Endothelial cell (in vitro differentiated cells): ENCODE measurements at regions not wholly inside any gene's neighbourhood (a gene's known extent, or its start where the extent isn't known, plus 50 kb on each side); places are given as distances from the start of the nearest gene placed in this dataset.
"Not testable (repeated sequence)": the region's sequence is repeated elsewhere in the genome, so short reads cannot be mapped to it uniquely, and the experiment has no call there.

Source experiments
- DNase-seq: peaks from one replicate; pipeline ENCODE4 v3.0.0; 2021; ENCODE audit warnings: low spot score
- H3K27ac Mint-ChIP-seq: one replicate; pipeline ENCODE4 v1.8.0; 2021; ENCODE audit warnings: mixed read lengths, inconsistent platforms; ENCODE audit not compliant: unreplicated experiment
- H3K27me3 Mint-ChIP-seq: one replicate; pipeline ENCODE4 v1.8.0; 2021; ENCODE audit warnings: mild to moderate bottlenecking, moderate library complexity, mixed read lengths, inconsistent platforms; ENCODE audit not compliant: unreplicated experiment
- H3K36me3 Mint-ChIP-seq: one replicate; pipeline ENCODE4 v1.8.0; 2021; ENCODE audit warnings: mild to moderate bottlenecking, low read depth, mixed read lengths, inconsistent platforms; ENCODE audit not compliant: unreplicated experiment
- H3K4me1 Mint-ChIP-seq: one replicate; pipeline ENCODE4 v1.8.0; 2021; ENCODE audit warnings: mild to moderate bottlenecking, mixed read lengths, inconsistent platforms; ENCODE audit not compliant: unreplicated experiment
- H3K4me3 Mint-ChIP-seq: one replicate; pipeline ENCODE4 v1.8.0; 2021; ENCODE audit warnings: mild to moderate bottlenecking, mixed read lengths, inconsistent platforms; ENCODE audit not compliant: unreplicated experiment
- H3K9me3 Mint-ChIP-seq: one replicate; pipeline ENCODE4 v1.8.0; 2021; ENCODE audit warnings: mixed read lengths, inconsistent platforms; ENCODE audit not compliant: unreplicated experiment
- CTCF ChIP-seq: fragments of 200-600 bp; sonication (generic); IDR thresholded peaks from one replicate; pipeline ENCODE4 v1.5.0; 2021; ENCODE audit warnings: antibody characterized with exemption; ENCODE audit not compliant: unreplicated experiment

GRCh38 chr21:29431178-29431577 lies 132.5 kb downstream of the BACH1 start:
- no peak for TF ChIP-seq CTCF
- no peak for DNase-seq
- H3K27me3 Mint-ChIP-seq: peaks cover 4% of the 10 kb centered on the region
- no peak overlapping the region for H3K4me3 Mint-ChIP-seq
- H3K9me3 Mint-ChIP-seq: no peaks in the 10 kb centered on the region
- no peaks in the 10 kb centered on the region for H3K36me3 Mint-ChIP-seq
- no peak overlapping the region for H3K27ac Mint-ChIP-seq
- H3K4me1 Mint-ChIP-seq: peaks cover 16% of the 10 kb centered on the region

GRCh38 chr21:29431680-29432079 lies 133.0 kb downstream of the BACH1 start:
- H3K4me3 Mint-ChIP-seq: no peak overlapping the region
- TF ChIP-seq CTCF: no peak
- peaks cover 4% of the 10 kb centered on the region for H3K27me3 Mint-ChIP-seq
- no peaks in the 10 kb centered on the region for H3K36me3 Mint-ChIP-seq
- no peak overlapping the region for H3K27ac Mint-ChIP-seq
- peaks cover 21% of the 10 kb centered on the region for H3K4me1 Mint-ChIP-seq
- no peak for DNase-seq
- H3K9me3 Mint-ChIP-seq: no peaks in the 10 kb centered on the region

- no peaks in the 10 kb centered on the region for H3K9me3 Mint-ChIP-seq
- TF ChIP-seq CTCF: no peak
- no peak for DNase-seq
- peaks cover 4% of the 10 kb centered on the region for H3K27me3 Mint-ChIP-seq
- peaks cover 30% of the 10 kb centered on the region for H3K4me1 Mint-ChIP-seq
- no peak overlapping the region for H3K27ac Mint-ChIP-seq
- H3K36me3 Mint-ChIP-seq: no peaks in the 10 kb centered on the region
- H3K4me3 Mint-ChIP-seq: no peak overlapping the region
Measured at GRCh38 chr21:29433366-29434059, 134.8 kb downstream of the BACH1 start.

GRCh38 chr21:29434081-29434480 lies 135.4 kb downstream of the BACH1 start:
- H3K4me1 Mint-ChIP-seq: peaks cover 30% of the 10 kb centered on the region
- no peaks in the 10 kb centered on the region for H3K36me3 Mint-ChIP-seq
- H3K27me3 Mint-ChIP-seq: peaks cover 3% of the 10 kb centered on the region
- no peak for DNase-seq
- no peaks in the 10 kb centered on the region for H3K9me3 Mint-ChIP-seq
- H3K27ac Mint-ChIP-seq: no peak overlapping the region
- H3K4me3 Mint-ChIP-seq: no peak overlapping the region
- TF ChIP-seq CTCF: no peak

- H3K4me1 Mint-ChIP-seq: peaks cover 30% of the 10 kb centered on the region
- not testable (repeated sequence) for DNase-seq, H3K4me3 Mint-ChIP-seq, H3K9me3 Mint-ChIP-seq, H3K36me3 Mint-ChIP-seq, H3K27ac Mint-ChIP-seq, H3K27me3 Mint-ChIP-seq
Measured at GRCh38 chr21:29434982-29435381, 136.3 kb downstream of the BACH1 start.
